Ovary (tissue), 7 donors: ENCODE measurements at regions not wholly inside any gene's neighbourhood (a gene's known extent, or its start where the extent isn't known, plus 50 kb on each side); places are given as distances from the start of the nearest gene placed in this dataset.

Experiments
- DNase-seq, 5 donors: peaks; one replicate each; pipeline ENCODE4 v3.0.0-alpha.2; 2019 to 2020
- H3K27ac ChIP-seq, 2 donors: fragments of 200-600 bp; one replicate each; pipeline versions ENCODE4 v1.5.1 to v1.8.0; 2019 to 2022
- H3K27me3 ChIP-seq: fragments of 200-600 bp; one replicate; pipeline ENCODE4 v1.8.0; 2022
- H3K36me3 ChIP-seq: fragments of 200-600 bp; sonication (generic); one replicate; pipeline ENCODE4 v1.5.1; 2019
- H3K4me1 ChIP-seq: one replicate; pipeline ENCODE4 v1.8.1; 2013; ENCODE audit warnings: mild to moderate bottlenecking, moderate library complexity; ENCODE audit not compliant: insufficient read depth
- H3K4me3 ChIP-seq: fragments of 200-600 bp; sonication (generic); one replicate; pipeline ENCODE4 v1.5.1; 2017
- H3K9me3 ChIP-seq, 2 donors: fragments of 200-600 bp in 1 of 2; sonication (generic) in 1 of 2; one replicate each; pipeline versions ENCODE4 v1.5.1 to v1.8.1; 2013 to 2019; ENCODE audit warnings: mild to moderate bottlenecking in 1 of 2, moderate library complexity in 1 of 2
- EP300 ChIP-seq: sonication (generic); formaldehyde crosslinking; IDR thresholded peaks from one replicate; pipeline ENCODE4 v1.6.1; 2017; ENCODE audit warnings: antibody characterized with exemption
- POLR2A ChIP-seq: fragments of 450-650 bp; IDR thresholded peaks from one replicate; pipeline ENCODE4 v1.6.1; 2017; ENCODE audit warnings: antibody characterized with exemption, mild to moderate bottlenecking, moderate library complexity
- WGBS, 3 donors: extraction: QIAGEN DNeasy Blood & Tissue Kit in 1 of 3; methylation state at CpG; one replicate each; pipeline versions ENCODE4 v1.1.5 to v1.1.7; 2013 to 2017; 5-methylcytosine and 5-hydroxymethylcytosine counted together
- intact Hi-C, 4 donors: fragments of 100-400 bp; cut with DNase I; formaldehyde crosslinking; loops; one replicate each; pipeline versions ENCODE4 v1.11.0 to v1.15.1; 2022 to 2023
- TF ChIP-seq, protein P1 (sequence below), 3 donors: fragments of 450-650 bp in 2 of 3; fragments of 200-600 bp in 1 of 3; IDR thresholded peaks; one replicate each; pipeline versions ENCODE4 v1.5.1 to v1.8.0; 2016 to 2022; ENCODE audit warnings: antibody characterized with exemption in 3 of 3, mild to moderate bottlenecking in 1 of 3
- donor health status: DM: no; HTN: no; CAD: no; lungs with moderate emphysema.
- donor health status: DM: no; HTN: no; CAD: no.
- donor health status: Bipolar disorder and iron deficiency.
- donor health status: DM: no; HTN: no; CAD: no.
- donor health status: DM: yes; HTN: yes; CAD: no.

GRCh38 chr3:181782306-181782954 lies 70.7 kb downstream of the SOX2 start:
- Histone ChIP-seq H3K9me3 (no peaks in the 10 kb centered on the region), H3K4me3 (no peak overlapping the region), H3K36me3 (no peaks in the 10 kb centered on the region), H3K27ac (no peak overlapping the region), H3K4me1 (no peaks in the 10 kb centered on the region), H3K27me3 (no peaks in the 10 kb centered on the region)
- TF ChIP-seq EP300 (no peak), POLR2A (no peak)
- TF ChIP-seq, protein P1, sequence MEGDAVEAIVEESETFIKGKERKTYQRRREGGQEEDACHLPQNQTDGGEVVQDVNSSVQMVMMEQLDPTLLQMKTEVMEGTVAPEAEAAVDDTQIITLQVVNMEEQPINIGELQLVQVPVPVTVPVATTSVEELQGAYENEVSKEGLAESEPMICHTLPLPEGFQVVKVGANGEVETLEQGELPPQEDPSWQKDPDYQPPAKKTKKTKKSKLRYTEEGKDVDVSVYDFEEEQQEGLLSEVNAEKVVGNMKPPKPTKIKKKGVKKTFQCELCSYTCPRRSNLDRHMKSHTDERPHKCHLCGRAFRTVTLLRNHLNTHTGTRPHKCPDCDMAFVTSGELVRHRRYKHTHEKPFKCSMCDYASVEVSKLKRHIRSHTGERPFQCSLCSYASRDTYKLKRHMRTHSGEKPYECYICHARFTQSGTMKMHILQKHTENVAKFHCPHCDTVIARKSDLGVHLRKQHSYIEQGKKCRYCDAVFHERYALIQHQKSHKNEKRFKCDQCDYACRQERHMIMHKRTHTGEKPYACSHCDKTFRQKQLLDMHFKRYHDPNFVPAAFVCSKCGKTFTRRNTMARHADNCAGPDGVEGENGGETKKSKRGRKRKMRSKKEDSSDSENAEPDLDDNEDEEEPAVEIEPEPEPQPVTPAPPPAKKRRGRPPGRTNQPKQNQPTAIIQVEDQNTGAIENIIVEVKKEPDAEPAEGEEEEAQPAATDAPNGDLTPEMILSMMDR (IDR thresholded peaks at IDR 0.05): no peak
- no peak for DNase-seq
- WGBS, 3 donors: 3 to 10% (median 4%) methylated on average over 1 of the region's 1 CpG
- intact Hi-C loops: no loop called here

- no peaks in the 10 kb centered on the region for H3K27me3 ChIP-seq
- no peak overlapping the region for H3K27ac ChIP-seq
- intact Hi-C loops: no loop called here
- H3K9me3 ChIP-seq: no peaks in the 10 kb centered on the region
- TF ChIP-seq EP300: no peak
- TF ChIP-seq, protein P1 (IDR thresholded peaks at IDR 0.05): no peak
- TF ChIP-seq POLR2A: no peak
- 25 to 30% (median 27%) methylated on average over 7 of the region's 7 CpGs for WGBS, 3 donors
- H3K4me1 ChIP-seq: no peaks in the 10 kb centered on the region
- no peaks in the 10 kb centered on the region for H3K36me3 ChIP-seq
- no peak overlapping the region for H3K4me3 ChIP-seq
- no peak for DNase-seq
Measured at GRCh38 chr3:181790561-181790960, 78.8 kb downstream of the SOX2 start.

DNA sequence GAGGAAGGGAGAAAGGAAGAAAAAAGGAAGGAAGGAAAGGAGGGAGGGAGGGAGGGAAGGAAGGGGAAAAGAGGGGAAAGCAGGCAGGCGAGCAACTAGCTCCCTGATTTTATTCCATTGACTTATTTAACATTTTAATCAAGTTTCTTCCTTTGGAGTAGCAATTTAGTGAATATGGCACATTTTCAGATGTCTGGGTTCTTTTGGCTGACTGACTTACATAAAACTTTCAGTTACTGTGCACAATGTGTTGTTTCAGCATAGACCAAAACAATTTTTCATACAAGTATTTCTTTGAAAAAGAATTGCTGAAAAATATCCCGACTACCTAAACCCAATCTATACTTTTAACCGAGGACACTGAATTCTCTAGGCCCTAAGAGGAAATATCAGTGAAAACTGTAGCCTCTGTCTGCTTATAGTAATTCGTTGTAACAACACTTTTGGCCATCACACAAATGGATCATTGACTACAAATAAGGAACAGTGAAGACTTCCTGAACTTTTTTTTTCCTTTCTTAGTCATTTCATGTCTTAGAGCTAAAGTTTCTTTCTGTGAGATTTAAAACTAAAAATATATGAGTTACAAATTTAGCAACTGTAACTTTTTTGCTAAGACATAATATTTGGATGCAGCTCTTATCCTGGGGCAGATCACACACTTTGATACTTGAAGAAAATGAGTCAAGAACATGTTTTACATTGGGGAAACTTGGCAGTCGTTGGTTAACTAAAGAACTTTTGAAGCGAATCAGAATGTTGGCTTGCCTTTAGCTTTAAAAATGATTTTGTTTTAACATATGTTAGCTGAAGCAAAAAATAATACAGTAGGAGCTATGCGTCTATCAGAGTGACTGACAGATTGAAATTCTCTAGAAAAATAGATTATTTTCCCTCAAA lies 79.6 kb downstream of the SOX2 start:
- 38 to 55% (median 49%) methylated on average over 7 of the region's 7 CpGs for WGBS, 3 donors
- Histone ChIP-seq H3K36me3 (no peaks in the 10 kb centered on the region), H3K27me3 (no peaks in the 10 kb centered on the region), H3K27ac (no peak overlapping the region), H3K4me1 (no peaks in the 10 kb centered on the region), H3K9me3 (no peaks in the 10 kb centered on the region), H3K4me3 (no peak overlapping the region)
- intact Hi-C loops: no loop called here
- TF ChIP-seq, protein P1 (IDR thresholded peaks at IDR 0.05): no peak
- TF ChIP-seq EP300 (no peak), POLR2A (no peak)
- DNase-seq: no peak

DNA sequence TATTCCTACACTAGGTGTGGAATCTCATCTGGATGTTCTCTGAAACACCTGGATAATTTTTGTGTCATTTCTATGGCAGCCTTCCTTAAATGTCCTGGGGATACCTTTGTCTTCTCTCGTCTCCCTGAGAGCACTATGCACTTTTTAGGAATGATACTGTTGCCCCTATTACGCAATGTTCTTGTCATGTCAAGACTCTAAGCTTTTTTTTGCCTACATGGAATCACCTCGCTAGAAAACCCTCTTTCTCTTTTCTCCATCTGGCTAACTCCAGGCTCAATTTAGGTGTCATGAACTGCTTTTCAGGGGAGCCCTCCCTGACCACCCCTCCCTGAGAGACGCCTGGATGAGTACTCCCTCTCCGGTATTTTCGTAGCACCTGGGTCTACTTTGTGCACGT lies 81.3 kb downstream of the SOX2 start:
- 62 to 72% (median 63%) methylated on average over 7 of the region's 7 CpGs for WGBS, 3 donors
- no peaks in the 10 kb centered on the region for H3K36me3 ChIP-seq
- no peaks in the 10 kb centered on the region for H3K4me1 ChIP-seq
- TF ChIP-seq EP300: no peak
- TF ChIP-seq POLR2A: no peak
- TF ChIP-seq, protein P1 (IDR thresholded peaks at IDR 0.05): no peak
- H3K27ac ChIP-seq: no peak overlapping the region
- no peak overlapping the region for H3K4me3 ChIP-seq
- intact Hi-C loops: no loop called here
- H3K9me3 ChIP-seq: no peaks in the 10 kb centered on the region
- no peak for DNase-seq
- no peaks in the 10 kb centered on the region for H3K27me3 ChIP-seq
